GM19455 (cell line): ENCODE measurements at regions not wholly inside any gene's neighbourhood (a gene's known extent, or its start where the extent isn't known, plus 50 kb on each side); places are given as distances from the start of the nearest gene placed in this dataset.
"Not testable (repeated sequence)": the region's sequence is repeated elsewhere in the genome, so short reads cannot be mapped to it uniquely, and the experiment has no call there.

Experiments used
- ATAC-seq: cut with Tn5 transposase; IDR thresholded peaks from one replicate; pipeline ENCODE4 v1.9.1; 2021; ENCODE audit not compliant: unreplicated experiment

DNA sequence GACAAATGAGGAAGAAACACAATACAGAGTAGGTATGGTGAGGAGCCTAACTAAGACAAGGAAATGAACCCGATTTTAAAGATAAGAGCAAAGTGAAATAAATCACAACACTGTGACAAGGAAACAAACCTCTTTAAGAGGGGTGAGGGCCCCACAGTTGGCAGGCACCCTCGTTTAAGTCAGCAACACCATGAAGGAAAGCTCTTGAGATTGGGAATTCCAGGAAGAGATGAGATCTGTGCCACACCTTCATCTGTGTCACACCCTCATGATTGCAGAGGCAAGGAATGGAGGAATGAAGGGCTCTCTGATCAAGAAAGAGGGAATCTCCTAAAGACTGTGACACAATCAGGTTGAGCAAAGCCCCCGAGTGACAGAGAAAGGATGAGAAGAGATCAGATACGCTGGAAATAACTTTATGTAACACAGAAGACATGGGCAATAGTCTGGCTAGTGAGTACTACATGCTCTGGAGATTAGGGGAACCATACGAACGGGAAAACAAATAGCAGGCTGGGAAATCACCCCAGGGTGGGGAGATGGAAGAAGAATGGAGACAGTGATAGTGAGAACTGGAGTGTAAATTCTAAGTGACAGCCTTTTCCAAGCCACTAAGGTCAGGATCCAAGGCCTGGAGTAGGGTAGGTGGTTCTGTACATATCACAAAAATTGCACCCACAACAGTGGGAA, 51.7 kb upstream of the TERB2 start:
- ATAC-seq, result not testable (repeated sequence)
